Activated CD8-positive, alpha-beta memory T cell treated with anti-CD3 and anti-CD28 coated beads, Interleukin-2, amount 10 ng/mL, durations not matched to agents 7 days and 5 days (primary cell): ENCODE measurements at regions not wholly inside any gene's neighbourhood (a gene's known extent, or its start where the extent isn't known, plus 50 kb on each side); places are given as distances from the start of the nearest gene placed in this dataset.
"Not testable (repeated sequence)": the region's sequence is repeated elsewhere in the genome, so short reads cannot be mapped to it uniquely, and the experiment has no call there.

Experiments used
- ATAC-seq: fragments of 150-1000 bp; cut with Tn5 transposase; one replicate; pipeline ENCODE4 v1.10.0; 2021; ENCODE audit warnings: moderate library complexity
- CTCF ChIA-PET: fragments of 350-600 bp; sonication (Branson Sonifier 250); formaldehyde crosslinking; loops from one replicate; lab custom pipeline; 2021; ENCODE audit warnings: antibody characterized with exemption; lab: Charles Lee
- DNase-seq: peaks from one replicate; pipeline ENCODE4 v3.0.0-alpha.2; 2020
- H3K27ac Mint-ChIP-seq: one replicate; pipeline ENCODE4 v1.8.0; 2021; ENCODE audit warnings: mild to moderate bottlenecking, mixed read lengths
- H3K27me3 Mint-ChIP-seq: one replicate; pipeline ENCODE4 v1.8.0; 2021; ENCODE audit warnings: mixed read lengths
- H3K36me3 Mint-ChIP-seq: one replicate; pipeline ENCODE4 v1.8.0; 2021; ENCODE audit warnings: mild to moderate bottlenecking, mixed read lengths
- H3K4me1 Mint-ChIP-seq: one replicate; pipeline ENCODE4 v1.8.0; 2021; ENCODE audit warnings: mixed read lengths
- H3K4me3 Mint-ChIP-seq: one replicate; pipeline ENCODE4 v1.8.0; 2021; ENCODE audit warnings: mild to moderate bottlenecking, moderate library complexity, mixed read lengths
- H3K9me3 Mint-ChIP-seq: one replicate; pipeline ENCODE4 v1.8.0; 2022; ENCODE audit warnings: low read depth, mixed read lengths

DNA sequence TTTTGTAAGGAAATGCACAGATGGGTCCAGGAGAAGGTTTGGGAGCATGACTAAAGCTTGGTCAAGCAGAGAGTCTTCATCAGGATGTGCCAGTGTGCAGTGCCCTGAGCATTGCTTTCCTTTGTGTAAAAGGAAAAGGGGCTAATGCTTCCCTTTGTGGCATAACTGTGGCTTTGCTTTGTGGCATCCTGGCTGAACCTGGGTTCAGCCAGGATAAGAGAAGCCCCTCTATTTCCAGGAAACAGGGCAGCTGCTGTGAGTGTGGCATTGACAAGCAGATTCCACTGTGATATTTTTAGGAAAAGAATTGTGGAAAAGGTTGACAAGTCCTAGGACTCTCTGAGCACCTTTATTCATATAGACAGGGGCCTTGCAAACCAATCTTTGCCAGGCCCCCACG lies 193.4 kb upstream of the CXCL12 start:
- DNase-seq, result no peak
- H3K4me3 Mint-ChIP-seq, result no peak overlapping the region
- no peaks in the 10 kb centered on the region for H3K27me3 Mint-ChIP-seq
- H3K9me3 Mint-ChIP-seq, result no peaks in the 10 kb centered on the region
- H3K4me1 Mint-ChIP-seq, result no peaks in the 10 kb centered on the region
- H3K36me3 Mint-ChIP-seq, result no peaks in the 10 kb centered on the region
- ATAC-seq, result no peak
- CTCF ChIA-PET, result no interaction called here
- H3K27ac Mint-ChIP-seq, result no peak overlapping the region

DNA sequence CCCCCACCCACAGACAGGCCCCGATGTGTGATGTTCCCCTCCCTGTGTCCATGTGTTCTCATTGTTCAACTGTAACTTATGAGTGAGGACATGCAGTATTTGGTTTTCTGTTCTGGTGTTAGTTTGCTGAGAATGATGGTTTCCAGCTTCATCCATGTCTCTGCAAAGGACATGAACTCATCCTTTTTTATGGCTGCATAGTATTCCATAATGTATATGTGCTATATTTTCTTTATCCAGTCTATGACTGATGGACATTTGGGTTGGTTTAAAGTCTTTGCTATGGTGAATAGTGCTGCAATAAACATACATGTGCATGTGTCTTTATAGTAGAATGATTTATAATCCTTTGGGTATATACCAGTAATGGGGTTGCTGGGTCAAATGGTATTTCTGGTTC lies 194.1 kb upstream of the CXCL12 start:
- H3K27me3 Mint-ChIP-seq, H3K4me1 Mint-ChIP-seq, DNase-seq, H3K27ac Mint-ChIP-seq, ATAC-seq, H3K36me3 Mint-ChIP-seq, H3K9me3 Mint-ChIP-seq, H3K4me3 Mint-ChIP-seq, CTCF ChIA-PET: not testable (repeated sequence)

DNA sequence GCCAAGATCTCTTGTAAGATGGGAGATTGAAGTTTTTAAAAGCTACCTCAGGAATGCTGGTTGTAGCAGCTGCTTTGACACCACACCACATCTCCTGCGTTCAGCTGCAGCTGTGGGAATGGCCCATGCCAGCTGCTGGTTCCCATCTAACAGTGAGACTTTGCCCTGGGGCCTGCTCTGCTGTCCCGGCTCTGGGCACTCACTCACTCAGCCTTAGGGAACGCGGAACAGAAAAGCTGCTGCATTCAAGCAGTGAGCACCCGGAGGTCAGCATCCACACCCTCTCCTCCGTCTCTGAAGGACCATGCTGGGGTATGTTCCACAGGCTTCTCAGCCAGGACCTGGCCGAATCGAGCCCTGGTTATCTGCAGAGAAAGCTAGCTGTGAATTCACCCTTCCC lies 197.1 kb upstream of the CXCL12 start:
- Mint-ChIP-seq H3K36me3 (no peaks in the 10 kb centered on the region), H3K4me3 (no peak overlapping the region), H3K9me3 (no peaks in the 10 kb centered on the region), H3K4me1 (no peaks in the 10 kb centered on the region), H3K27ac (no peak overlapping the region), H3K27me3 (no peaks in the 10 kb centered on the region)
- CTCF ChIA-PET, result no interaction called here
- DNase-seq, result no peak
- no peak for ATAC-seq

DNA sequence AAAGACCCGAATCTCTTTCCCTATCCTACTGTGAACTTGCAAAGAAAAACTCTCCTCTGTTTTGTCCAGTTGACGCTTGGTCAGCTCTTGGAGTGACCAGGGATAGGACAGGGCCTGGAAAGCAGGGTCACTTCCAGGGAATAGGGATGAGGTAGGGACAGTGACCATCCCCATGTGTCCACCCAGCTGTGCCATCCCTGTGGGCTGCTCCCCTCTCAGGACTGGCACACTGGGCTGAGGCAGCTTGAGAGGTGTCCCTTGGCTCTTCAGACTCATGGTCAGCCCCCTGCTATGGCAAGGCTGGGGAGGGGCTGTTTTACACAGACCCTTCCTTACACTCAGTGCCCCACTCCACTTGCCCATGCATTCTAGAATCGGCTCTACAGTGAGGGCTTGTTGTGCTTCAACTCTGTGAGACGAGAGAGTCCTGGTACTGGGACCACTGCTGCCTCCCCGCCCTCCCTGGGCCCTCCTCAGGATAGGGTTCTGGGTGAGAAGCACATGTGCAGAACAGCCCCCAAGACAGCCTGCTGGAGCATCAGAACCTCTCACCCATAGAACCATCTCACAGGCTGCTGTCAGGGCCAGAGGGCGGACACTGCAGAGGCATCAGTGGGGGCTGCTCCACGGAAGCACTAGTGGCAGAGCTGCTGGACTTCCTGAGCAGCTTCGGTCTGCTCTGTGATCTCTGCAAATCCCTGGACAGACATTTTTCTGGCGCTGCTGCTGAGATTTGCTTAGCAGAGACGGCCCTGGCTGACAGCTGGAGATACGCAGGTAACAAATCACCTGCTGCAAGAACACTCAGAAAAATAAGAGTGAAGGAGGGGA lies 202.8 kb upstream of the CXCL12 start:
- Mint-ChIP-seq H3K9me3 (no peaks in the 10 kb centered on the region), H3K27ac (no peak overlapping the region), H3K27me3 (no peaks in the 10 kb centered on the region), H3K4me1 (no peaks in the 10 kb centered on the region), H3K4me3 (no peak overlapping the region), H3K36me3 (no peaks in the 10 kb centered on the region)
- ATAC-seq (no peak), DNase-seq (no peak)
- CTCF ChIA-PET, result no interaction called here

DNA sequence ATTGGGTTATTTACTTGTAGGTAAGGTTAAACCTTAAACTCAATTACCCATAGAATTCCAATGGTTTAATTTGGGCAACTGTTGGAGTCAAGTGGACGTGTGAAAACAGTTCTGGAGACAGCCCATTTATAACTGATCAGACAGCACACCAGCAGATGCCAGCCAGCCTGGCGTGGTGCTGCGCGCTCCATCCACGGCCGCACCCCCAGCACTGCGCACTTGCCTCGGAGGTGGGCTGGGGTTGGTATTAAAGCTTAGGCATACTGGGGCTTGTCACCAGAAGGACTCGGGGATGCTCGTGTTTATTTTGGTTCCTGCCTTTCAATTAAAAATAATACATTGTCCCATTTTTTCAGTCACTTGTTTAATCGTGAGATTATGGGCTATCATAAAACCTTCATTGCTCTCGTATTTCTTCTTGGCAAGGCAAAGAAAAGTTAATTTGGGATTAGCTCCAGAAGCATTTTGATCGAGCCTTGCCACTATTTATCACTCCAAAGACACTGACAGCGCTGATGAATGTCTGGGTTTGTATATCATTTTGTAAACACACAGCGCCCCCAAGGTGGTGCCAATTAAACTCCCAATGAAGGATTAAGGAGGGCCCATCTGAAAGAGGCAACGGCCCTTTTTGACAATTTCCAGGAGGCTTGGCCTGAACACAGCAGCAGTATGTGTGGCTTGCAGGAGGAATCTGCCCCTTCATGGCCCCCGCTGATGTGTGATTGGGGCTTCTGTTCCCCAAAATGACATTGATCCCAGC lies 204.5 kb upstream of the CXCL12 start:
- Mint-ChIP-seq H3K27me3 (no peaks in the 10 kb centered on the region), H3K27ac (no peak overlapping the region), H3K4me3 (no peak overlapping the region), H3K9me3 (no peaks in the 10 kb centered on the region), H3K36me3 (no peaks in the 10 kb centered on the region), H3K4me1 (no peaks in the 10 kb centered on the region)
- DNase-seq (no peak), ATAC-seq (no peak)
- CTCF ChIA-PET, result no interaction called here

DNA sequence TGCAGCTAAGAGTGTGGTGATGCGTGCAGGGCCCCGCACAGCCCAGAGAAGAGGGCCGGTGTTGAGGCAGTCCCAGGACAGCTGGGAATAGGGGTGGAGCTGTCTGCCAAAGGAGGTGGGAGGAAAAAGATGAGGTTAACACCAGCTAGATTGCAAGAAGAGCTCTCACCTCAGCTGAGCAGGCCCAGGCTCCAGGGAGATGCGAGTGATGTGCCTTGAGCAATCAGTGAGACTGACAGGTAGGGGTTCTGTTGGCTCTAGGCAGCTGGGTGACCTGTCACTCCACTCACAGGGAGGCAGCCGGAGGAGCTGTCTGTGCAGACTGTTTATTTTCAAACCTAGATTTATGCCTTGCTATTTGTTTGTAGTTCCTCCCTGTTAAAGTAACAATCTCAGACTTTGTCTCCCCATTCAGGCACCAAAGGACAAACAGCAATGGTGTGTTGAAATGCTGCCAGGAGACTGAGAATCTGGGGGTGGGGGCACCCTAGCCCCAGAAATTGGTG lies 205.1 kb upstream of the CXCL12 start:
- no peak overlapping the region for H3K4me3 Mint-ChIP-seq
- no peak overlapping the region for H3K27ac Mint-ChIP-seq
- CTCF ChIA-PET, result no interaction called here
- H3K27me3 Mint-ChIP-seq, result no peaks in the 10 kb centered on the region
- no peaks in the 10 kb centered on the region for H3K9me3 Mint-ChIP-seq
- ATAC-seq (no peak), DNase-seq (no peak)
- H3K36me3 Mint-ChIP-seq, result no peaks in the 10 kb centered on the region
- H3K4me1 Mint-ChIP-seq, result no peaks in the 10 kb centered on the region

DNA sequence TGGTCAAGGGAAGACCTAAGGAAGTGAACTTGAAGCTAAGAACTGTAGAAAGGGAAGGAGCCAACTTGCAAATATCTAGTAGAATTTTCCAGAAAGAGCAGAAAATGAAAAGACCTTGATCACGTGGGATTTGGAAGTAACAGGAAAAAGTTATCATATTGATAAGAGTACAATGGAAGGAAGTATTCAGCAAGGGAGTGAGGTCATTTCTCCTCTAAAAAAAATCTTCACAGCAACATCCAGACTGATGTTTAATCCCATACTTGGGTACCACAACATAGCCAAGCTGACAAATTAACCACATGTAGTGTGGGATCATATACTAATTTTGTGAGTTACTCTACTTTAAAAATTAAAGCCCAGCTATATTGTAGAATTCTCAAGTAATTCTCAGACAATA lies 207.0 kb upstream of the CXCL12 start:
- Mint-ChIP-seq H3K27ac (no peak overlapping the region), H3K4me1 (no peaks in the 10 kb centered on the region), H3K36me3 (no peaks in the 10 kb centered on the region), H3K27me3 (no peaks in the 10 kb centered on the region), H3K4me3 (no peak overlapping the region), H3K9me3 (no peaks in the 10 kb centered on the region)
- DNase-seq (no peak), ATAC-seq (no peak)
- CTCF ChIA-PET, result no interaction called here

DNA sequence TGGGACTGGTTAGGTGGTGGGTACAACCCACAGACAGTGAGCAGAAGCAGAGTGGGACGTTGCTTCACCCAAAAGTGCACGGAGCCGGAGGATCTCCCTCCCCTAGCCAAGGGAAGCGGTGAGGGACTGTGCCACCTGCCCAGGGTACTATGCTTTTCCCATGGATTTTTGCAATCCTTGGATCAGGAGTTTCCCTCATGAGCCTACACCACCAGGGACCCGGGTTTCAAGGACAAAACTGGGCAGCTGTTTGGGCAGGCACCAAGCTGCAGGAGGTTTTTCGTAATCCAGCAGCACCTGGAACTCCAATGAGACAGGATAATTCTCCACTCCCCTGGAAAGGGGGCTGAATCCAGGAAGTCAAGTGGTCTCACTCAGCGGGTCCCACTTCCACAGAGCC lies 209.1 kb upstream of the CXCL12 start:
- DNase-seq, result no peak
- no peaks in the 10 kb centered on the region for H3K27me3 Mint-ChIP-seq
- no peak overlapping the region for H3K4me3 Mint-ChIP-seq
- H3K9me3 Mint-ChIP-seq, result no peaks in the 10 kb centered on the region
- CTCF ChIA-PET, result no interaction called here
- no peak overlapping the region for H3K27ac Mint-ChIP-seq
- no peak for ATAC-seq
- H3K36me3 Mint-ChIP-seq, result no peaks in the 10 kb centered on the region
- H3K4me1 Mint-ChIP-seq, result no peaks in the 10 kb centered on the region

DNA sequence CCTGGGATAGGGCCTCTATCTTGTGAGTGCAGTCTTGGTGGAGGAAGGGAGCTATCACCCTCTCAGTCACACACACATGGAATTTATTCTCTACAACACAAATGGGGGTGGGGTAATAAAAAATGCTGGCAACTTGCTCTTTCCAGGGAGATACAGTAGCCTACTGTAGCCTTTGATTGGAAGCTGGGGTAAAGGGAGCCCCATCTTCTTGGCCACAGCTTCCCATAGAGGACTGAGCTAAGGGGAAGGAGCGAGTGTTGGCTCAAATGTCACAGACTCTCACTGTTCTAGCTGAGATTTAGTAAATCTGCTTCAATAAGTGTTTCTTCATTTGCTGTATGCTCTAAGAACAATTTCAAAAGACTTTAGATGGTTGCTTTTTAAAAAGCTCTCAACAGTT lies 222.2 kb upstream of the CXCL12 start:
- CTCF ChIA-PET, result no interaction called here
- no peak for DNase-seq
- H3K27ac Mint-ChIP-seq, result no peak overlapping the region
- H3K4me1 Mint-ChIP-seq, result no peaks in the 10 kb centered on the region
- H3K9me3 Mint-ChIP-seq, result no peaks in the 10 kb centered on the region
- peaks cover 2% of the 10 kb centered on the region for H3K27me3 Mint-ChIP-seq
- no peak for ATAC-seq
- no peak overlapping the region for H3K4me3 Mint-ChIP-seq
- no peaks in the 10 kb centered on the region for H3K36me3 Mint-ChIP-seq

DNA sequence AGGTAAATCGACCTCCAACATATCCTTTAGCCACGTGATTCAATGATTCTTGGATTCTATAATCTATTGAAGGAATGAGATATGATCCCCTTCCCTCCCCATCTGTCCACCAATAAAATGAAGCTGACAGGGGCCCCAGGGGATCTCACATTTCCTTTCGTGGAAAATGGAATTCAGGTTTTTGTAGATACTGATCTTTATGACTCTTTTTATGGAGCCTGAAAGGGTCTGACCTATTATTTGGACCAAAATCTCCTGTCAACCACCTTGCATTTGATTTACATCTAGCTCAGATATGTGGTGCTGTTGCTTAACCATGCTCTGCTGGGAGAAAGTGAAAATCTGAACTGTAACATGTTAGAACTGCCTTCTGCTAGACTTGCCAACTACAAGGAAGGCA lies 234.0 kb upstream of the CXCL12 start:
- CTCF ChIA-PET, result no interaction called here
- H3K4me1 Mint-ChIP-seq, result no peaks in the 10 kb centered on the region
- no peak for ATAC-seq

DNA sequence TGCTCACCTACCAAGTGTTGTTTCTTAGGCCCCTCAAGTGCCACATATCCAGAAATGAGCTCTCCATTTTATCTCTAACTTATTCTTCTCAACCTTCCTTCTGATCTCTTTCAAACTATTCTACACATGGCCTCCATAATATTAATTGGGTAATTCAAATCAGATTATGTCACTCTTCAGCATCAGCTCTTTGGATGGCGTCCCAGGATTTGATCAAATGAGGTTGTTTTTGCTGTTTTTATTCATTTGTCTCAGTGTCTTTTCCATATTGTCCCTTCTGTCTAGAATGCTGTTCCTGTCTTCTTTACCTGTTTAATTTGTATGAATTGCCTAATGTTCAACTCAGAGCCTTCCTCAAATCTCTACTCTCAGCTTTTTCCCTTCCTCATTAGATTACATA lies 234.6 kb upstream of the CXCL12 start:
- no peak for DNase-seq
- Mint-ChIP-seq H3K27me3 (no peaks in the 10 kb centered on the region), H3K27ac (no peak overlapping the region), H3K9me3 (no peaks in the 10 kb centered on the region), H3K36me3 (no peaks in the 10 kb centered on the region), H3K4me1 (no peaks in the 10 kb centered on the region), H3K4me3 (no peak overlapping the region)
- CTCF ChIA-PET, result no interaction called here
- ATAC-seq, result no peak

More for the DNA sequence above, 234.0 kb upstream of the CXCL12 start:
- Mint-ChIP-seq H3K27me3 (no peaks in the 10 kb centered on the region), H3K4me3 (no peak overlapping the region), H3K27ac (no peak overlapping the region), H3K9me3 (no peaks in the 10 kb centered on the region), H3K36me3 (no peaks in the 10 kb centered on the region)
- no peak for DNase-seq

DNA sequence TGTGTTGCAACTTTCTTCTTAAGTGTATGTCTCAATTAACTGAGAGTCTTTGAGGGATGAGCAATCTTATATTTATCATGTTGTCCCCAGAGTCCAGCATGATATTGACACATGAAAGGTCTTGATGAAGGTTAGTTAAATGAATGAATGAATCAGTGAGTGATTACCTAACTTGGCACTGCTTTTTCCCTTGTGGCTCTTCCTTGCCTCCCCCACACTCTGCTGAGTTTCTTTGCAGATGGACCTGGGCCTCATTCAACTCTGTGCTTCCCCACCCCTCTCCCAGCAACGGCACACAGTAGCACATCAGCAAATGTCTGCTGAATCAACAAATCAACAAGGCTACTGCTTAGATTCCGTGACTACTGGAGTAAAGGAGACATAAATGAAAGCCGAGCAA lies 235.1 kb upstream of the CXCL12 start:
- CTCF ChIA-PET, result no interaction called here
- Mint-ChIP-seq H3K27me3 (no peaks in the 10 kb centered on the region), H3K9me3 (no peaks in the 10 kb centered on the region), H3K36me3 (no peaks in the 10 kb centered on the region), H3K27ac (no peak overlapping the region), H3K4me1 (no peaks in the 10 kb centered on the region), H3K4me3 (no peak overlapping the region)
- DNase-seq (no peak), ATAC-seq (no peak)

DNA sequence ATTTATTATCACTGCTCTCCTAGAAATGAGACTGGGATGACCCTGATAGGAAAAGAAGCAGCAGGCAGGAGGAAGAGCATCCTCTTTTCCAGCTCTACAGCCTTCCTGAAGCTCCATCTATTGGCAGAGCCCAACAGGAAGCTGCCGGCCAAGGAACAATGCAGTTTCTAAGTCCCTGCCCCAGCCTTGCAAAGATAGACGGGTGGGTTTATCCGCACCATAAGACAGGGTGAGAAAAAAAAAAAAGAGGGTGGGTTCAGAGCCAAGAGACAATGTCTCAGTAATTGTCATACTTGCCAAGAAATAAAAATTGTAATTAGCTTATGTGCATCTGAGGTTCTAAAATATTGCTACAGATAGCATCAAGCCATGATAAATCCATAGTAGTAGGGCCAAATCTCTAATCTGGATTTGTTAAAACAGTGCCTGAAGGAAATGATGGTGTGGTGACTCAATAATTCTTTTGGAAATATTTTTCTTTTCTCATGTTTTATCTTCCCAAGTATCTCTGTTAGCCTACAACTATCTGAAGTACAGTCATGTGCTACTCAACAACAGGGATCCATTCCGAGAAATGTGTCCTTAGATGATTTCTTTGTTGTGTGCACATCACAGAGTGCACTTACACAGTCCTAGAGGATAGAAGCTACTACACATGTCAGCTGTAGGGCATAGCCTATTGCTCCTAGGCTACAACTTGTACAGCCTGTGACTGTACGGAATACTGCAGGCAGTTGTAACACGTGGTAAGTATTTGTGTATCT lies 242.9 kb upstream of the CXCL12 start:
- ATAC-seq, result no peak
- no peaks in the 10 kb centered on the region for H3K4me1 Mint-ChIP-seq
- no peaks in the 10 kb centered on the region for H3K36me3 Mint-ChIP-seq
- no peaks in the 10 kb centered on the region for H3K27me3 Mint-ChIP-seq
- H3K9me3 Mint-ChIP-seq, result no peaks in the 10 kb centered on the region
- no peak overlapping the region for H3K4me3 Mint-ChIP-seq
- no peak overlapping the region for H3K27ac Mint-ChIP-seq
- DNase-seq, result no peak
- CTCF ChIA-PET, result interaction anchor here (0.7 kb wide), 1 partner anchor 242 kb away, joined by 3 read pairs; no protein-coding TSS in a partner anchor
